Effector memory CD4-positive, alpha-beta T cell (primary cell): ENCODE measurements at regions not wholly inside any gene's neighbourhood (a gene's known extent, or its start where the extent isn't known, plus 50 kb on each side); places are given as distances from the start of the nearest gene placed in this dataset.
"Not testable (repeated sequence)": the region's sequence is repeated elsewhere in the genome, so short reads cannot be mapped to it uniquely, and the experiment has no call there.

Experiments
- DNase-seq, 3 donors: peaks; one replicate each; pipeline ENCODE4 v3.0.0-alpha.2; 2020
- H3K27ac ChIP-seq: 2 replicates; pipeline ENCODE4 v1.7.0; 2013; ENCODE audit warnings: mild to moderate bottlenecking, low read length, moderate library complexity; ENCODE audit not compliant: insufficient read depth, poor library complexity, severe bottlenecking
- H3K27me3 ChIP-seq: replicated peaks from 2 replicates; pipeline ENCODE4 v1.7.0; 2013; ENCODE audit warnings: mild to moderate bottlenecking, low read length; ENCODE audit not compliant: insufficient read depth, control insufficient read depth, poor library complexity, severe bottlenecking
- H3K36me3 ChIP-seq: 2 replicates; pipeline ENCODE4 v1.7.0; 2013; ENCODE audit warnings: mild to moderate bottlenecking, low read length, moderate library complexity; ENCODE audit not compliant: control insufficient read depth, insufficient read depth
- H3K4me1 ChIP-seq: 2 replicates; pipeline ENCODE4 v1.7.0; 2013; ENCODE audit warnings: low read length, mild to moderate bottlenecking; ENCODE audit not compliant: control insufficient read depth, insufficient read depth, poor library complexity, severe bottlenecking
- H3K4me3 ChIP-seq: 2 replicates; pipeline ENCODE4 v1.7.0; 2013; ENCODE audit warnings: low read length, low read depth, mild to moderate bottlenecking; ENCODE audit not compliant: insufficient read depth, poor library complexity, severe bottlenecking
- H3K9me3 ChIP-seq: 2 replicates; pipeline ENCODE4 v1.7.0; 2013; ENCODE audit warnings: mild to moderate bottlenecking, low read length, moderate library complexity; ENCODE audit not compliant: control insufficient read depth

- DNase-seq, result no peak
- no peak overlapping the region for H3K27ac ChIP-seq
- peaks cover 18% of the 10 kb centered on the region for H3K4me1 ChIP-seq
Measured at GRCh38 chr4:184281231-184282139, 63.8 kb upstream of the ENPP6 start.

GRCh38 chr4:184280591-184281071 is 63.0 kb upstream of the ENPP6 start:
- H3K27ac ChIP-seq, result no peak overlapping the region
- DNase-seq, result peak in 1 of 3 donors; percentile 29

More at GRCh38 chr4:184281231-184282139, 63.8 kb upstream of the ENPP6 start:
- Histone ChIP-seq H3K36me3 (no peaks in the 10 kb centered on the region), H3K9me3 (no peaks in the 10 kb centered on the region), H3K4me3 (no peak overlapping the region), H3K27me3 (no peaks in the 10 kb centered on the region)

GRCh38 chr4:184280137-184280536 is 62.5 kb upstream of the ENPP6 start:
- no peak overlapping the region for H3K27ac ChIP-seq
- no peak for DNase-seq

More at GRCh38 chr4:184280591-184281071, 63.0 kb upstream of the ENPP6 start:
- Histone ChIP-seq H3K4me3 (no peak overlapping the region), H3K4me1 (peaks cover 18% of the 10 kb centered on the region), H3K36me3 (no peaks in the 10 kb centered on the region), H3K27me3 (no peaks in the 10 kb centered on the region), H3K9me3 (no peaks in the 10 kb centered on the region)

GRCh38 chr4:184279496-184280061 is 61.9 kb upstream of the ENPP6 start:
- Histone ChIP-seq H3K27me3 (no peaks in the 10 kb centered on the region), H3K4me1 (peaks cover 18% of the 10 kb centered on the region), H3K27ac (no peak overlapping the region), H3K9me3 (no peaks in the 10 kb centered on the region), H3K36me3 (no peaks in the 10 kb centered on the region), H3K4me3 (no peak overlapping the region)
- DNase-seq, result no peak

More at GRCh38 chr4:184280137-184280536, 62.5 kb upstream of the ENPP6 start:
- H3K9me3 ChIP-seq, result no peaks in the 10 kb centered on the region
- H3K36me3 ChIP-seq, result no peaks in the 10 kb centered on the region
- H3K27me3 ChIP-seq, result no peaks in the 10 kb centered on the region
- peaks cover 18% of the 10 kb centered on the region for H3K4me1 ChIP-seq
- H3K4me3 ChIP-seq, result no peak overlapping the region

- not testable (repeated sequence) for H3K36me3 ChIP-seq, H3K27ac ChIP-seq, DNase-seq, H3K27me3 ChIP-seq, H3K9me3 ChIP-seq, H3K4me3 ChIP-seq
- peaks cover 18% of the 10 kb centered on the region for H3K4me1 ChIP-seq
Measured at GRCh38 chr4:184277769-184278168, 60.1 kb upstream of the ENPP6 start.

GRCh38 chr4:184277010-184277409 is 59.3 kb upstream of the ENPP6 start:
- not testable (repeated sequence) for H3K27ac ChIP-seq, DNase-seq, H3K9me3 ChIP-seq, H3K4me3 ChIP-seq, H3K36me3 ChIP-seq, H3K27me3 ChIP-seq
- peaks cover 10% of the 10 kb centered on the region for H3K4me1 ChIP-seq

- not testable (repeated sequence) for H3K36me3 ChIP-seq, H3K9me3 ChIP-seq, H3K4me1 ChIP-seq, H3K27ac ChIP-seq, DNase-seq, H3K27me3 ChIP-seq, H3K4me3 ChIP-seq
Measured at GRCh38 chr4:184276346-184276745, 58.7 kb upstream of the ENPP6 start.

GRCh38 chr4:184275766-184276165 is 58.1 kb upstream of the ENPP6 start:
- no peaks in the 10 kb centered on the region for H3K4me1 ChIP-seq
- no peaks in the 10 kb centered on the region for H3K9me3 ChIP-seq
- H3K27ac ChIP-seq, result no peak overlapping the region
- no peak overlapping the region for H3K4me3 ChIP-seq
- no peaks in the 10 kb centered on the region for H3K36me3 ChIP-seq
- H3K27me3 ChIP-seq, result no peaks in the 10 kb centered on the region
- no peak for DNase-seq

- H3K27ac ChIP-seq, result no peak overlapping the region
- no peak overlapping the region for H3K4me3 ChIP-seq
- no peak for DNase-seq
Measured at GRCh38 chr4:184274286-184274951, 56.7 kb upstream of the ENPP6 start.

More at GRCh38 chr4:184274286-184274951, 56.7 kb upstream of the ENPP6 start:
- no peaks in the 10 kb centered on the region for H3K36me3 ChIP-seq
- no peaks in the 10 kb centered on the region for H3K27me3 ChIP-seq
- no peaks in the 10 kb centered on the region for H3K9me3 ChIP-seq
- no peaks in the 10 kb centered on the region for H3K4me1 ChIP-seq
